HepG2 (cell line): ENCODE measurements at regions not wholly inside any gene's neighbourhood (a gene's known extent, or its start where the extent isn't known, plus 50 kb on each side); places are given as distances from the start of the nearest gene placed in this dataset.

Experiments used
- ATAC-seq: fragments of 200-7000 bp; cut with Tn5 transposase; 3 replicates; pipeline ENCODE4 v1.9.1; 2020; ENCODE audit warnings: mild to moderate bottlenecking, moderate library complexity
- BruUV-seq: library from RNA; stranded (reverse); fragments of 400-500 nt; replicated peaks from 2 replicates; lab custom pipeline; 2021; lab: Mats Ljungman, UMichigan
- CTCF ChIA-PET: fragments of 300-600 bp; formaldehyde crosslinking; extraction: SDS; loops from one replicate; lab custom pipeline; 2021; ENCODE audit warnings: low total read pairs, inconsistent platforms, low intra/inter-chr PET ratio; lab: Yijun Ruan, JAX
- POLR2A ChIA-PET: fragments of 350-600 bp; sonication (Branson Sonifier 250); formaldehyde crosslinking; loops from one replicate; lab custom pipeline; 2020; ENCODE audit warnings: antibody characterized with exemption, inconsistent platforms; lab: Yijun Ruan, JAX
- DNase-seq: peaks from one replicate; pipeline ENCODE4 v3.0.0-alpha.2; 2015; ENCODE audit warnings: low spot score
- FAIRE-seq: peaks from 3 replicates; lab custom pipeline; 2011; peaks lifted over from hg19 to GRCh38; lab: Jason Lieb, UNC
- H2AFZ ChIP-seq: one replicate; pipeline ENCODE4 v1.6.1; 2011; ENCODE audit warnings: low read length, inconsistent platforms
- H3K27ac ChIP-seq: fragments of 300-600 bp; 3 replicates; pipeline ENCODE4 v1.8.0; 2011; ENCODE audit warnings: mixed run types, mild to moderate bottlenecking, mixed read lengths, low read length, inconsistent platforms; ENCODE audit not compliant: insufficient read depth; ENCODE audit errors: extremely low read length
- H3K27me3 ChIP-seq, 2 experiments: fragments of 200-600 bp in 1 of 2; 2 replicates in 1 of 2; 3 replicates in 1 of 2; pipeline versions ENCODE4 v1.6.0 to v1.8.0; 2011; ENCODE audit warnings: low read length in 2 of 2, mild to moderate bottlenecking in 2 of 2, moderate library complexity in 2 of 2, inconsistent platforms in 1 of 2; ENCODE audit not compliant: insufficient read depth in 2 of 2, control insufficient read depth in 1 of 2
- H3K36me3 ChIP-seq, 2 experiments: fragments of 200-600 bp in 1 of 2; replicated peaks in 1 of 2; 2 replicates in 1 of 2; 3 replicates in 1 of 2; pipeline versions ENCODE4 v1.5.1 to v1.8.0; 2011; ENCODE audit warnings: low read length in 2 of 2, inconsistent platforms in 1 of 2; ENCODE audit not compliant: insufficient read depth in 2 of 2, control insufficient read depth in 1 of 2
- H3K4me1 ChIP-seq: 2 replicates; pipeline ENCODE4 v1.5.1; 2012; ENCODE audit warnings: low read length, inconsistent platforms; ENCODE audit not compliant: insufficient read depth
- H3K4me2 ChIP-seq: 2 replicates; pipeline ENCODE4 v1.6.0; 2011; ENCODE audit warnings: low read depth, low read length, inconsistent platforms
- H3K4me3 ChIP-seq, 3 experiments: fragments of 200-600 bp in 1 of 3; sonication (generic), shearing (Covaris generic) in 1 of 3; replicated peaks in 1 of 3; 2 replicates each; pipeline ENCODE4 v1.5.1; 2011 to 2016; ENCODE audit warnings: low read length in 3 of 3, inconsistent platforms in 2 of 3, low read depth in 2 of 3, mild to moderate bottlenecking in 2 of 3, control low read depth in 1 of 3, mixed read lengths in 1 of 3; ENCODE audit not compliant: insufficient read depth in 1 of 3
- H3K79me2 ChIP-seq: one replicate; pipeline ENCODE4 v1.6.1; 2011; ENCODE audit warnings: low read length, inconsistent platforms; ENCODE audit not compliant: insufficient read depth
- H3K9ac ChIP-seq: 2 replicates; pipeline ENCODE4 v1.6.0; 2011; ENCODE audit warnings: mild to moderate bottlenecking, low read depth, low read length, inconsistent platforms; ENCODE audit not compliant: insufficient read depth
- H3K9me3 ChIP-seq: 2 replicates; pipeline ENCODE4 v1.5.1; 2012; ENCODE audit warnings: mild to moderate bottlenecking, low read length
- H4K20me1 ChIP-seq: 2 replicates; pipeline ENCODE4 v1.6.0; 2011; ENCODE audit warnings: inconsistent platforms, mild to moderate bottlenecking, low read length, moderate library complexity; ENCODE audit not compliant: insufficient read depth
- CCAR2 ChIP-seq: fragments of 200-400 bp; formaldehyde crosslinking; optimal IDR thresholded peaks from 2 replicates; pipeline ENCODE3; 2018; ENCODE audit warnings: low read depth, mild to moderate bottlenecking, low read length, moderate library complexity
- LCORL ChIP-seq, 2 experiments: fragments of 450-650 bp in 1 of 2; sonication (generic) in 1 of 2; formaldehyde crosslinking in 1 of 2; IDR thresholded peaks; 2 replicates each; pipeline versions ENCODE4 v1.5.0 to v1.6.1; 2017 to 2020; ENCODE audit warnings: antibody characterized with exemption in 1 of 2, missing genetic modification reagents in 1 of 2
- PAWR ChIP-seq: sonication (generic); formaldehyde crosslinking; IDR thresholded peaks from 2 replicates; pipeline ENCODE4 v1.4.0; 2020; ENCODE audit warnings: missing genetic modification reagents, mild to moderate bottlenecking, borderline replicate concordance
- SP5 ChIP-seq: IDR thresholded peaks from 2 replicates; pipeline ENCODE4 v1.6.1; 2016; ENCODE audit warnings: low read depth, borderline replicate concordance
- TAF1 ChIP-seq: sonication (generic); formaldehyde crosslinking; IDR thresholded peaks from 2 replicates; pipeline ENCODE4 v1.4.0; 2020; ENCODE audit warnings: missing genetic modification reagents
- ZNF570 ChIP-seq: sonication (generic); formaldehyde crosslinking; IDR thresholded peaks from 2 replicates; pipeline ENCODE4 v1.4.0; 2020; ENCODE audit warnings: mild to moderate bottlenecking, missing genetic modification reagents, borderline replicate concordance
- WGBS: methylation state at CpG from one replicate; pipeline ENCODE4 v1.1.6; 2017; ENCODE audit warnings: low lambda C conversion rate; 5-methylcytosine and 5-hydroxymethylcytosine counted together
- in situ Hi-C: cut with HindIII; loops from 2 replicates; pipeline ENCODE4 v1.10.0; 2017; ENCODE audit warnings: low pct_unique_long_range_greater_than_20kb; ENCODE audit not compliant: extremely low pct_ligation_motif_present
- intact Hi-C: fragments of 100-400 bp; cut with micrococcal nuclease; formaldehyde crosslinking; loops from one replicate; pipeline ENCODE4 v1.10.0; 2022; ENCODE audit not compliant: unreplicated experiment
- TF ChIP-seq, protein P1 (sequence below): sonication (generic); formaldehyde crosslinking; IDR thresholded peaks from 2 replicates; pipeline ENCODE4 v1.8.1; 2023; ENCODE audit warnings: mild to moderate bottlenecking, missing genetic modification reagents, borderline replicate concordance

DNA sequence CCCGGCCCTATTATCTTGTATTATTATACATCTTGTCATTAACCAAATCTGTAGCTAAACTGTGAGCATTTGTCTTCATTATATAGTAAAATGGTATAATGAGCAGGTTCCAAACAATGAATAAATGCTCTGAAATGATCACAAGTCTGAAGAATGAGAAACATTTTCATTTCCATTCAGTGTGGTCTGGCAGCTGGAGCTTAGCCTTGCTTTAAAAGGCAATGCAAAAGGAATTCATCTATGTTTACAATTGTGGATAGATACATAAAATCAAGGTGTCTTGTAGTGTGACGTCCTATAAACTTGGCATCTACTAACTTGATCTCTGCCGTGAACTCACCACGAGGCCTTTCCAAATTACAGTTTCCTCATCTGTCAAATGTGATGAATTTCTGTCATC is 168.3 kb downstream of the RMST start:
- no peak overlapping the region for H3K9ac ChIP-seq
- H2AFZ ChIP-seq: no peak overlapping the region
- H3K9me3 ChIP-seq: no peaks in the 10 kb centered on the region
- H3K4me2 ChIP-seq: no peak overlapping the region
- intact Hi-C loops (no loop called here), in situ Hi-C loops (no loop called here)
- TF ChIP-seq TAF1 (no peak), LCORL (IDR thresholded peaks at IDR 0.05) (no peak), LCORL (CRISPR knock-in tag; IDR thresholded peaks at IDR 0.05) (no peak), SP5 (no peak), PAWR (CRISPR knock-in tag) (no peak), CCAR2 (no peak)
- TF ChIP-seq, protein P1, sequence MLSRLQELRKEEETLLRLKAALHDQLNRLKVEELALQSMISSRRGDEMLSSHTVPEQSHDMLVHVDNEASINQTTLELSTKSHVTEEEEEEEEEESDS (CRISPR knock-in tag): no peak
- no peaks in the 10 kb centered on the region for H3K36me3 ChIP-seq
- no peak overlapping the region for H3K27ac ChIP-seq
- no TSS peak for BruUV-seq
- no peak overlapping the region for H3K4me3 ChIP-seq
- no peaks in the 10 kb centered on the region for H4K20me1 ChIP-seq
- H3K27me3 ChIP-seq: peaks cover 0 to 5% of the 10 kb centered on the region in 2 experiments; a peak in 1 of 5 replicates
- no peaks in the 10 kb centered on the region for H3K79me2 ChIP-seq
- no peaks in the 10 kb centered on the region for H3K4me1 ChIP-seq
- POLR2A ChIA-PET: no interaction called here
- FAIRE-seq (no peak), ATAC-seq (no peak), DNase-seq (no peak)
- 23% methylated on average over 4 of the region's 4 CpGs for WGBS
- CTCF ChIA-PET: no interaction called here

- intact Hi-C loops: no loop called here
These were observed 175.2 kb downstream of the RMST start for GRCh38 chr12:97637770-97638169.

More at GRCh38 chr12:97637770-97638169, 175.2 kb downstream of the RMST start:
- 49% methylated on average over 3 of the region's 3 CpGs for WGBS
- CTCF ChIA-PET: no interaction called here
- no peaks in the 10 kb centered on the region for H3K79me2 ChIP-seq
- DNase-seq: no peak
- no peak for TF ChIP-seq ZNF570 (CRISPR knock-in tag)
- TF ChIP-seq, all 625 proteins: peak for 0
- no peak for FAIRE-seq
- Histone ChIP-seq H3K36me3 (no peaks in the 10 kb centered on the region), H4K20me1 (no peaks in the 10 kb centered on the region), H3K4me3 (no peak overlapping the region), H2AFZ (no peak overlapping the region), H3K4me2 (no peak overlapping the region), H3K9me3 (no peaks in the 10 kb centered on the region), H3K9ac (no peak overlapping the region), H3K4me1 (no peaks in the 10 kb centered on the region), H3K27me3 (0 out of 5 replicates have a peak, but pooled peaks cover 0 to 5% of the 10 kb centered on the region in 2 experiments), H3K27ac (no peak overlapping the region)
- in situ Hi-C loops: no loop called here
- no TSS peak for BruUV-seq
- no peak for ATAC-seq
- POLR2A ChIA-PET: no interaction called here
